ENCODE measurements at regions not wholly inside any gene's neighbourhood (a gene's known extent, or its start where the extent isn't known, plus 50 kb on each side); places are given as distances from the start of the nearest gene placed in this dataset.

DNA sequence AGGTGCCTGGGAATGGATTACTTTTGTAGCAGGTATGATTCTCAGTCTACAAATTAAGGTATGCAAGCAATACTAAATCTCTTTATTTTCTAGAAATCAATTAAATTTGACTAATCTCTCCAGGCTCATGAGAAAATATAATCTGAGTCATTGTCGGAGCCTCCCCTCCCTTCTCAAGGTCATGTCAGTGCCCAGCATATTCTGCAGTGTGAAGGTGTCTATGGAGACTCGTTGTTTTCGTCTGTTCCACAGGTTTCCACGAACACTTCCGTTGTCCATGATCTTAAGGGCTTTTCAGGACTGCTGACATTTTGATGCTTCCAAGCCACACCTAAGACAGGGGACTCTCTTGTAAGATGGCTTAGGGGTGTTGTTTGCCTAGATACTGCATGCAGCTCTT, 56.6 kb upstream of the SCOC start:
- no peak for DNase-seq (ENCODE audit: low read depth in 1 of 2, low spot score in 1 of 2)

DNA sequence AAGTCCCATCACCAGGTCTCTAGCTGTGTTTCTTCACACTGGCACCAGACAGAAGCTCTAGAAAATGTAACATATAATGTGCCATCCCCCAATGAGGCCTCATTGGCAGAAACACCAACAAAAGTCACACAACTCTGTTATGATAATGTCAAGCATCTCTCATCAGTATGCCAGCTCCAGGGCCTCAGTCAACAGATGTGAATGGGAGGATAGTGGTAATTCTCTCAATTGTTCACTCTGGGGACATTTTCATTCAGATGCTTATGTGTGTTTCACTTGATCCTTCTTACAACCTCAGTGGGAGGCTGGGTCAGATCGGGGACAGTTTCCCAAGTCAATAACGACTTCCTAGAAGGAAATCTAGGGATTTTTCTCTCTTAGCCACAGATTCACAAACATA, 57.5 kb upstream of the SCOC start:
- no peak for DNase-seq (ENCODE audit: low read depth in 1 of 2, low spot score in 1 of 2)

DNA sequence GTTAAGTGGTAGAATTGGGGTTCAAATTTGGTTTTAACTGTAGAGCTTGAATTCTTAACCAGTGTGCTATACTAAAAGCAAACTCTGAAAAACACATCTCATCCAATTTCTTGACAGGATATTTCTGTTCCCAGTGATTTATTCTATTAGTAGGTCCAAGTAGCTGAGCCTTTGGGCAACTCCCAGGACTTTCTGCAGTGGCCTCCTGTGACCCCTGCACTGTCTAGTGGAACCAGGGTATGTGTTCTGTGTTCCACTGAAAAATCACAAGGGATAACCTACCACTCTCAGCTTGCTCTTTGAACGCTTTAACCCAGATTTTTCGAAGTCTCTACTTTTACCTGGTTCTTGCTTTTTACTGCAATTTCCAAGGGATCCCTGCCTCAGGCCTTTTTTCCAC, 58.0 kb upstream of the SCOC start:
- no peak for DNase-seq (ENCODE audit: low read depth in 1 of 2, low spot score in 1 of 2)

DNA sequence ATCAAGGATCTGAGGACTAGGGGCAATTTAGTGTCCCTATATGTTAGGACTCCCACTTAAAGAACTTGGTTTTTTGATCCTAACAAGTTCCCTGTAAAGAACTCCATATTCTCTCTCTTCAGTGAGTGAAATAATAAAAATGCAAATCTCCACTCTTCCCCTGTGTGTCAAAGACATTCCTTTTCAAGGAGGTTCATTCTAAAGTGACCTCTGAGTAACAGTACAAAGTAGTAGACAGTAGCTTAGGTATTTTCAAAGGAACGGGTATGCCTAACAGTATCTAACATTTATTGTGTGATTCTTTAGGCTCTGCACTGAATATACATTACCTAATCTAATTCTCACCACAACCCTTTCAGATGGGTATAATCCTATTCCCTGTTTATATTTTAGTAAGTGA, 58.4 kb upstream of the SCOC start:
- DNase-seq (ENCODE audit: low read depth in 1 of 2, low spot score in 1 of 2): no peak

DNA sequence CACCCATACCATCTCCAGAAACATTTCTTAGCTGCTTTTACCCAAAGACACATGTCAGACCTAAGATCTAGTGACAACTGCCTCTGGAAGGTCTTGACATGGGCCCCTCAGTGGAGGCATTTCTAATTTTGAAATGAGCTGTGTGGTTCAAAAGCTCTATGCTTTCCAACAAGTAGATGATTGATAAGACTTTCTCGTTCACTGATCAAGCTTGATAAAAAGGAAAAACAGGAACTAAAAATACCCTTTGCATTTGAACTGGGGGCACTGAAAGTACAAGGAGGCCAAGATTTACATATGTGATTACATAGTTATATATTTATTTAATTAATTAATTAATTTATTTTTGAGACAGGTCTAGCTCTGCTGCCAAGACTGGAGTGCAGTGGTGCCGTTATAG, 61.3 kb upstream of the SCOC start:
- DNase-seq (ENCODE audit: low read depth in 1 of 2, low spot score in 1 of 2): no peak

DNA sequence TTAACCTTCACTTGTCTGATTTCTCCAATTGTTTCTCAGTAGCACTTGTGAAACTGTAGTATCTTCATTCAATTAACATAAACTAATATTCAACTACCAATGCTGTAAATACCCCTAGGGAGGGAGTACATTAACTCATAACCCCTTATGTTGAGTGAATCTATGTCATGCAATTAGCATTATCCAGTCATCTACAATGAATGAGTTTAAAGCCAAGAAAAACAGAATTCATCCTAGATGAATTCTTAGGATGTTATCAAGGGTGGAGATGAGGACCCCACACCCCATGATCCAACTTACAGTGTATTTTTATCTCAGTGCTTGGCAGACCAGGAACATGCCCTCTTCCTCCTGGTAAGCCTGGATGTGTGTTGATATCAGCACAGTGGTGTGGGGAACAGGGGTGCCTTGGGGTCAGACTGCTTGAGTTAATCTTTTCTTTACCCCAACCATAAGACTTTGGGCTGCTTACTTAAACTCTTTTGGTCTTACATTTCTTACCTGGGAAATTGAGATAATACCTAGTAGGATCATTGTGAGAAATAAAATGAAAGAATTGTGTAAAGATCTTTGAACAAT, 62.1 kb upstream of the SCOC start:
- DNase-seq (ENCODE audit: low read depth in 1 of 2, low spot score in 1 of 2): no peak

DNA sequence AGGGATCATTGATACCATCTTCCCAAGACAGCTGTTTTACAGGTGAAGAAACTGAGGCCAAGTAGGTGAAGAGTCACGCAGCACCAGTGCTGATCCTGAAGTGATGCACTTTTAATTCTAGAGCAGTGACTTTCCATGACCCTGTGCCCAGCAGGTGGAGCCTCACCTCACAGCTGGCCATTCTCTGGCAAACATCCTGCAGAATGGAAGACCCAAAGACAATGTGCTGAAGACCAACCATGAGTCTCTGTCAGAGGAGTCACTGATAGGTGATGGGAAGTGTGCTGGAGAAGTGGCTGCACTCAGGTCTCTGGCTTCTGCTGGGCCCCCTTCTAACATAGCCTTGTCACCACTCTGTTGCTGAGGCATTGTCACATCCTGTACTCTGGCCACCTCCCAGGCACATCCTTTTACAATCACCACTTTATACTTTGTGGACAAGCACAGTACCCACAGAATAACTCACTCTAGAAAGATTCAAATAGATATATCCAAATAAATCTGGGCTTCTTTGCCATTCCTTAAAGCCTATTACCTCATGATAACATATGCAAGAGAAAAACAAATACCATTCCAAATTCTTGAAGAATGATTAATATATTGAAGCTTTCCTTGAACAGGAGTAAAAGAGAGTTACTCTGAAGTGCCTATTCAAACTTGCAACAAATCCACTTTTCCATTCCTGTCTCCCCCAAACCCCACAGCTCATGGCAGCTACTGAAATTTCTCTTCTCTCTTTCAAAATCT, 64.1 kb upstream of the SCOC start:
- no peak for DNase-seq (ENCODE audit: low read depth in 1 of 2, low spot score in 1 of 2)

DNA sequence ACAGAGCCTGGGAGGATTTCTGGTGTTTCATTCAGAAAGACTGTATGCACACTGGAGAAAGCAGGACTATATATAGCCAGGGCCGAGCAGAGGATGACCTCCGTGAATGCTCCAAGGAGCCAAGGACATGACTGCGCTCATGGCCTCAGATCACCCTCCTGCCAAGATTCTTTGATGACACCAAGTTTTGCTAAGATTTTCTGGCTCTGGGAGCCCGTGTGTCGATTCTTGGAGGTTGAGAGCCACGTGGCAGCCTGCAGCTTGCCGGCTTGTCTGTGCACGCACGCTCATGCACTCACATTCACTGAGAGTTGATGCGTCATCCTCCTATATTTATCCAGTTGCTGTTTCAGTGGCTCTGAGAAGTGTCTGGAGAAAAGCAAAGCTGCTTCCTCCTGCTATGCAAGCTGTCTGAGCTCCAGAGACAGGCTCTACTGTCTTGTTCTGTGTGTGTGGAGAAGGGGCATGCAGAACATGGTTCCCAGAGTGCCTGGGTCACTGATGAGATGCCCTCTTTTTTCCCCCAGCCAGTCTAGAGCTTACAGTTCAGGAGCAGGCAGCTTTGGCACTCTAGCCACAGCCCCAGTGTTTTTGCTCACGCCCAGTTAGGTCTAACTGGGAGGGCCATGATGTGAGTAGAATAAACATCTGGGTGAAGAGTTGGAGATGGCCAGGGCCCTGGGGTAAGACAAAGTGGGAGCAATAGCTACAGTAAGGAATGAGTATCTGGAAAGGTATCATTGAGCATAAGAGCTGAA, 64.9 kb upstream of the SCOC start:
- no peak for DNase-seq (ENCODE audit: low read depth in 1 of 2, low spot score in 1 of 2)

DNA sequence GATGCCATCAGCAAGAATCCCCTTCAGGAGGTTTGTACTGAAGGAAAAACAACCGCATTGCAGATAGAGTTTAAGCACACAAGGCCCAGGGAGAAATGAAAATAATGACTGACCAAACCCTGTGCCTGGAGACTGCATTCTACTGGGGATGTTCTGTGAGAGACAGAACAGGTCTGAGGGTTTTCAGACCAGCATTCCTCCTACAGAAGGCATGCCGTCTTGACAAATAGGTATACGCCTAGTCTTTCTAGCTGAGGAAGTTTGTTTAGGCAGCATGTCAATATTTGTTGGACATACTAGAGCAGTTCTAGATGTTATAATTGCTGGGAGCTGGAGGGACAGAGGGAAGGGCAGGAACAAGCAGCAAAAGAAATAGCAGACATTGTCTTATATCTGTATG, 68.4 kb upstream of the SCOC start:
- no peak for DNase-seq (ENCODE audit: low read depth in 1 of 2, low spot score in 1 of 2)

DNA sequence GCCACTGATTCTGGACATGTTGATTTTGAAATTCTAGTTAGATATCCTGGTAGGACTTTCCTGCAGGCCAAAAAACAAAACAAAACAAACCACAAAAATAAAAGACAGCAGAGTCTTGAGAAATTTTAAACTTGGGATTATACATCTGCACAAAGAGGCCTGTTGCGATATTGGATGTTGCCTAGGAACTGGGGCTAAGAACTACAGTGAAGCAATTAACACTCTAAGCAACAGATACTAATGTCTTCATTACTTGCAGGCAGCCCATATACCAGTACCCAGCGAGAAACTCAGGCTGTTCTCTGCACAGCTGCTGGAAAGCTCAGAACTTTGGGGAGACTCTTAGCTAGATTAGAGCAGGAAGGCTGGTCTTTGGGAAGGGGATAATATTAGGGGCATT, 69.1 kb upstream of the SCOC start:
- no peak for DNase-seq (ENCODE audit: low read depth in 1 of 2, low spot score in 1 of 2)

DNA sequence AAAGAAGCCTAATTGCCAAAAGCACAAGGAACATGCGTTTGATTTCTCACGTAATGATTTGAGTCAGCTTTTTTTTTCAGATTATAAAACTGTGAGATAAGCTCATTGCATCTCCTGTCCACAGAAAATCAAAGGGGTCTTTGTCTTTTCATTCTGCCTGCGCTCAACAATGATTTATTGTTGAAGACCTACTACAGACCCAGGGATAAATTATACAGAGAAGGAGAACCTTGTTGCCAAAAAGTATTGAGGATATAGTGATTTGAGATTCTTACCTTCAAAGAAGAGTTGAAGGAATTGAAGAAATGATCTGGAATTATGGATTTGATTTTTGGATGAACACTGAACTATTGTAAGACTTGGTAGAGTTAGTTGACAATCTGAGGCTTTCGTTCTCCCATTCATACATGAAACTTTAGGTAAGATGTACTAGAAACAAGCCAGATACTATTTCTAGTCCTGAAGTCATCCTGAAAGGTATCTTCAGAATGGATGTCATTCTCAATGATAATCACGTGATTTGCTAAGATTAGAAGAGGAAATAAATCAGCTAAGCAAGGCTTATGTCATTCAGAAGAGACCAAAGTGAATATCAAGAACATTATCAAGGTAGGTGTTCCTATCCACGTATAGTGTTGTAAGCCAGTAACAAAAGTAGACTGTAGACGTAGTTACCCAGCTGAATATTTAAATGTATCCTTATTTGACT, 71.1 kb upstream of the SCOC start:
- DNase-seq (ENCODE audit: low read depth in 1 of 2, low spot score in 1 of 2): no peak

DNA sequence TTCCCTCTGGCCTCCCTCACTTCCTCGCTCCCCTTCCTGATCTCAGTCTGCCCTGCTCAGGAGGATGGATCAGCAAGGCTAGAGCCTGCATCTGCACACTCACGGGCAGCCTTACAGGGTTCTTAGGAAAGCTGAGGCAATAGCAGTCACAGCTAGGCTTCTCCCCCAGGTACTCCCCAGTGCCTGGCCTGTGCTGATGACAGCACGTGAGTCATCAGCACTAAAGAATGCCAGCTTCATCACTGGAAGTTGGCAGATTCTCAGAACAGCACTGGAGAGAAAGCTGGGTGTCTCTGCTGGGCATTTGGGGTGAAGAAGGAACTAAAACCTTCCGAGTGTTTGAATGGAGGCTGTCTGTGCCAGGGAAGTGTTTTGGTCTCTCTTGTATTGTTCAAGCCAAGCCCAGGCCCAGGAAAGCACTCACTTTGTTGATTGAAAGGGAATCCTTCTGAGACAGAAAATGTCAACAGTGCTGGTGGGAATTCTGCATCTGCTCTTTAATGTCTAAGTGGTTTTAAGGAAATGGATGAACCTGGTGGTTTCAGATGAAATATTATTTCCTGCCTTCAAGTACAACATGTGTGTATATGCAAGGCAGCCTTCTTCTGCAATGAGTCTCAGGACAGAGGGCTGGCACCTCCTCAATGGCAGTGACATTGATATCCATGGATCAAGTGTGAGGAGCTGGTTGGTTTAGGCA, 73.0 kb upstream of the SCOC start:
- DNase-seq (ENCODE audit: low read depth in 1 of 2, low spot score in 1 of 2): no peak

DNA sequence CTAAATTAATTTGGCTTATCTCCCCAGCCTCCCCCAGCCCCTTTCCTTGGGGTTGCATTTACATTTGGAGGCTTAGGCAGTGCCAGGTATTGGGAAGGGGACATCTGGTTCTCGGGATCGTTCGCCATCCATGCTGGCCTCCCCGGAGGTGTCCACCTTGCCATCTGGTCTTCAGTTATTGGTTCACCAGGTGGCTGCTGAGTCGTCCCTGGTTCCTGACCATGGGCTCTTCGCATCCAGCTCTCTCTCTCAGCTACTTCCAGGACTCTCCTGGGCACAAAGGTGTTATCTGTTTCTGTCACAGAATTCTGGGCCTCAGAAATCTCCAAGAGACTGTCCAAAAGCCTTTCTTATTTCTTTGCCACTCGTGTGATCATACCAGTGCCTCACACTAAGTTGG, 75.4 kb upstream of the SCOC start:
- no peak for DNase-seq (ENCODE audit: low read depth in 1 of 2, low spot score in 1 of 2)

DNA sequence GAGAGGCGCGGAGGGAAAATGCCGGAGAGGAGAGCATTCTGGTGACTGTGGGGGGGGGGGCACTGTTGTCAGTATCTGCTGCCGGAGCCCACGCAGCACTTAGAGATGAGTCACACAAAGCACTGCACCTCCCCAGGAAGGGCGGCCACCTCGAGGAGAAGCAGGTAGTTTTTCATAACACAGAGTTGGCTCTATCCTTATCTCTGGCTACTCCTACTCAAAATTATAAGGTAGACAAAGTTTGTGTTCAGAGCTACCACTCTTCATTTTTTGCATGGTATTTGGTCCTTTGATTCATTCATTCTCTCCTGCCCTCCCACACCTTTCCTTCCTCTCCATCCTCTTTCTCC, 76.2 kb upstream of the SCOC start:
- DNase-seq (ENCODE audit: low read depth in 1 of 2, low spot score in 1 of 2): no peak

DNA sequence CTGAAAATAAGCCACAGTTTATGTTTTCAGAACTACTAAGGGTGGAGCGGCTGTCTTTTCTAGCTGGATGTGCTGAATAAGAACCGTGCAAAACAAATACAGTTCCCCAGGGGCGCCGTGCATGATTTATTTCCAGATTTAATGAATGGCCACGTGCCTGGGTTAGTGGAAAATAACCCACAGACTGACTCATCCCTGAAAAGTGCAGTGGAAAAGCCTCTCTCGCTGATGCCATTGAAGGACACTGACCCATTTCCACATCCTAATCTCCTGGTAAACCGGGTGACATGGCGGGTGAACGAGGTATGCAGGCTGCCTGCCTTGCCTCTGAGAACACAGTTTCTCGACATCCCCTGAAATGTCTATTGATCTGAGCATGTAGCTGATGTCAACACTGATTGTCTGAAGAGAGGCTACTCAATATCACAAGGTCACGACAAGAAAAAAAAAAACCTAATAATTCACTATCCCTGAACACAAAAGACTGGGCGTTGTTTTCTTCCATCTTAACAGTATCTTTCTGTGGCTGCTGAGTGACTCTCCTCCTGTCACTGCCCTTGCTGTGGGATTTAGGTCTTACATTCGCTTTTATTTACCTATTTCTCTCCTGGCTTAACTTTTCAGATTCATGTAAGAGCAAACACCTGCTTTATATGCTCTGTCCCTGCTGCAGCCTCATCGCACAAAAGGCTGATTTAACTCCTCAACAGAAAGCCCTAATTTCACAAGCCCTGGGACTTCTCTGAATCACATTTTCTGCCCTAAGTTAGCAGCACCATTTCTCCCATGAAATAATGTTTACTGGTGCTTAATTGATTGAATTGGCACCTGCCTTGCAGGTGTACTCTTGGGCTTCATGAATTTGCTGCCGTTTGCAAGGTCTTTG, 76.9 kb upstream of the SCOC start:
- DNase-seq (ENCODE audit: low read depth in 1 of 2, low spot score in 1 of 2): no peak

DNA sequence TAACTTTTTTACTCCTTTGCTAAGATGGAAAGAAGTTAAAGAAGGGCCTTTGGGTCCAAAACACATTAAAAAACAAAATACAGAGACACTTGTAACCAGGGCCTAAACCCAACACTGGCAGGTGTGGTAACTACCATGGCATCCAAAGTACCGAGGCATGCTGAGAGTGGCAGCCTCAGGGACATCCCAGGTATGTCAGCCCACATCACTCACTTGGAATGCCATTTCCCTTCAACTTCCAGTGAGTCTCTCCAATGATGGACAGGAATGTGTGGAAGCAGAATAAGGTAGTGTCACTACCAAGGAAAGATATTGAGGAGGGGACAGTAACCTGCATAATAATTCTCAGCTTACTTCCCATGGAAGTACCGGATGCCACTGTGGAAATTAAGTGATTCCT, 79.5 kb upstream of the SCOC start:
- no peak for DNase-seq (ENCODE audit: low read depth in 1 of 2, low spot score in 1 of 2)

DNA sequence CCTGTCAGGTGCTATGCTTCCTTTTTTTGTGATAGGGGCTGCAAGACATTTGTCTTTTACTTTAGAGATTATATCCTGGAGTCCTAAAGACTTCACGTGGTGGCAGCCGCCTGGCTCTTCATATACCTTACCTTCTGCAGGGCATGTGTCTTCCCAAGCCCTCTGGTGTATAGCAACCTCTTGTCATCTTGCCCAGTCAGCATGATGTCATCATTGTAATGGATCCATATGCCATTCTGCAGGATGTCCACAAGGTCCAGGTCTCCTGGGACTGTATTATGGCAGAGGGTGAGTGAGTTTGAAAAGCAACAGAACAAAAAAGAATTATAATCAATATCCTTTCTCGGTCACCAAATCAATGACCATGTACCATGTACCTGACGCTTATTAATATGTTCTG, 82.2 kb upstream of the SCOC start:
- no peak for DNase-seq (ENCODE audit: low read depth in 1 of 2, low spot score in 1 of 2)

DNA sequence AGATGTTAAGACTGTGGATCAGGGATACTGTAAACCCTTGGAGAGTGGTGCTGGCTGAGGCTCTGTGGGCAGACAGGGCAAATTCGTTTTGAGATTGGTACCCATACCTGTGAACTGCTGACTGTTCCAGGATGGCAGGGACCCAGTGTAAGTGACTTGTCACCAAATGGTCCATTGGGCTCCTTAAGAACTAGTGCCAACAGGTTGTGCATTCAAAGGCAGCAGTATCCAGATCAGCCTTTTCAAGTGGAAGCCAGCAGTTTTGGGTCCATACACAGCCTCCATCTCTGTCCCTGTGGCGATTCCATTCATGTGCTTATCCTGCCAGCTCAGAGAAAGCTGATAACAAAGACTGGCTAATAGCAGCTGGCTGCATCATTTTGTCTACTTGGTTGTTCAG, 84.0 kb upstream of the SCOC start:
- DNase-seq (ENCODE audit: low read depth in 1 of 2, low spot score in 1 of 2): no peak

DNA sequence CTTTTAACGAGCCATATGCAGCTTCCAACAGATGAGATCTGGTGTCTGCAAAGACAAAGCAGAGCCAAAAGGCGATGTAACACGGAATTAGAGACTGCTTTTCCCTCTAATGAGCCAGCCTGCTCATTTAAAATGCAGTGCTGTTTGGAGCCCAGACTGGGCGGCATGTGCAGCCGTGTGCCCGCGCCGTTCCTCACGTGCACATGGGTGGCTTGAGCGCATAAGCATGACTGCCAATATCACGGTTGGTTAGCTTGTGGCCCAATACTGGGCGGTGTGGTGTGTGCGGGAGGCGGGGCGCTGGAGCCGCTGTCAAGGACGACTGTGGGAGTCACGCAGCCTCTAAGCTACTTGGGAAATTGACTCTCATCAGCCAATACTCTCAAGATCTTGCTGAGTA, 87.0 kb upstream of the SCOC start:
- no peak for DNase-seq (ENCODE audit: low read depth in 1 of 2, low spot score in 1 of 2)

DNA sequence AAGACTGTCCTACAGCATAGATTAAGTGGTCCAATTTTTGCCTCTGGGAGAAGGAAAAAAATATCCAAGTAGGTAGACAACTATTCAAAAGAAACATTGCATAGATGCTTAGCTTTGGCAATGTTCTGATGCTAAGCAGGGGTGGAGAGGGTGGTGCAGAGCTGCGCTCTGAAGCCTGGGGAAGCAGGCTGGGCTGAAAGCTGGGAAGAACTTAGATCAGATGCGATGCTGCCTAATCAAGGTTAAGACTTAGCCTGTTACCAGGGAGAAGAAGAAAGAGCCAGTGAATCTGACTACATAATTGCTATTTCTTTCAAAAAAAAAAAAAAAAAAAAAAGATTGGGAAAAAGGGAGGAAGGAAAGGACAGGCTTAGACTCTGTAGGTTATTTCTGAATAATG, 89.0 kb upstream of the SCOC start:
- DNase-seq (ENCODE audit: low read depth in 1 of 2, low spot score in 1 of 2): no peak
